ENCODE measurements at regions not wholly inside any gene's neighbourhood (a gene's known extent, or its start where the extent isn't known, plus 50 kb on each side); places are given as distances from the start of the nearest gene placed in this dataset.

DNA sequence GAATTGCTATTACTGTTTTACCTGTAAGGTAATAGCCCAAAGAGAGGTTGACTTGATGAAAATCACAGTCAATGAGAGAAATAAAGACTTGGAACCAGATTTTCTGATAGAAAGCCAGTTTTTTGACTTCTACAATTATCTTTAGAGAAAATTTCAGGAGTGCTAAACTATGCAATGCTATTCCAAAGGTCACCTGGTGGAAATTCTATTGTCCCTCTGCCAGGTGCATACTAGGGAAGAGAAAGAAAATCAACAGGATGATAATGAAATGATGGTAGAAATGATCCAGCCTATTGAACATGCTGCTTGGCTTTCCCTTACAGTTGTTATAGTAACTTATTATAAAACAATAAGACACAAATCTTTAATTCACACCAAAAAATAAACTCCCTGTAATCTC is 85.0 kb downstream of the FASTKD2 start:
- no peak for TF ChIP-seq EZH2 (IDR thresholded peaks at IDR 0.05; ENCODE audit: borderline replicate concordance, low read depth, low read length, poor library complexity, severe bottlenecking)
- TF ChIP-seq, protein P1, sequence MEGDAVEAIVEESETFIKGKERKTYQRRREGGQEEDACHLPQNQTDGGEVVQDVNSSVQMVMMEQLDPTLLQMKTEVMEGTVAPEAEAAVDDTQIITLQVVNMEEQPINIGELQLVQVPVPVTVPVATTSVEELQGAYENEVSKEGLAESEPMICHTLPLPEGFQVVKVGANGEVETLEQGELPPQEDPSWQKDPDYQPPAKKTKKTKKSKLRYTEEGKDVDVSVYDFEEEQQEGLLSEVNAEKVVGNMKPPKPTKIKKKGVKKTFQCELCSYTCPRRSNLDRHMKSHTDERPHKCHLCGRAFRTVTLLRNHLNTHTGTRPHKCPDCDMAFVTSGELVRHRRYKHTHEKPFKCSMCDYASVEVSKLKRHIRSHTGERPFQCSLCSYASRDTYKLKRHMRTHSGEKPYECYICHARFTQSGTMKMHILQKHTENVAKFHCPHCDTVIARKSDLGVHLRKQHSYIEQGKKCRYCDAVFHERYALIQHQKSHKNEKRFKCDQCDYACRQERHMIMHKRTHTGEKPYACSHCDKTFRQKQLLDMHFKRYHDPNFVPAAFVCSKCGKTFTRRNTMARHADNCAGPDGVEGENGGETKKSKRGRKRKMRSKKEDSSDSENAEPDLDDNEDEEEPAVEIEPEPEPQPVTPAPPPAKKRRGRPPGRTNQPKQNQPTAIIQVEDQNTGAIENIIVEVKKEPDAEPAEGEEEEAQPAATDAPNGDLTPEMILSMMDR (conservative IDR thresholded peaks at IDR 0.05; ENCODE audit: low read depth, low read length): no peak
